ENCODE measurements at regions not wholly inside any gene's neighbourhood (a gene's known extent, or its start where the extent isn't known, plus 50 kb on each side); places are given as distances from the start of the nearest gene placed in this dataset.

GRCh38 chr6:7052443-7053011 lies 55.2 kb upstream of the RREB1 start:
- TF ChIP-seq CREB1 (IDR thresholded peaks at IDR 0.05; ENCODE audit: low read depth) (no peak), YY1 (IDR thresholded peaks at IDR 0.05; ENCODE audit: low read depth) (no peak), RAD21 (IDR thresholded peaks at IDR 0.05; ENCODE audit: low read depth) (peak; percentile 3; the same call in 1 of the 2 replicates), MAX (IDR thresholded peaks at IDR 0.05) (peak; percentile 37), USF1 (IDR thresholded peaks at IDR 0.05) (no peak), TEAD4 (IDR thresholded peaks at IDR 0.05) (peak; percentile 52), TCF12 (IDR thresholded peaks at IDR 0.05; ENCODE audit: low read depth) (peak; percentile 41), EP300 (IDR thresholded peaks at IDR 0.05; ENCODE audit: borderline replicate concordance) (no peak), FOXM1 (IDR thresholded peaks at IDR 0.05; ENCODE audit: borderline replicate concordance, low read depth) (no peak), NFIC (IDR thresholded peaks at IDR 0.05) (no peak; the same call in 1 of the 2 replicates), ZBTB7A (IDR thresholded peaks at IDR 0.05; ENCODE audit: low read depth) (no peak; the same call in 1 of the 2 replicates), CEBPB (IDR thresholded peaks at IDR 0.05) (no peak), EGR1 (IDR thresholded peaks at IDR 0.05) (peak; percentile 70), TAF1 (IDR thresholded peaks at IDR 0.05; ENCODE audit: low read depth) (peak; percentile 37; the same call in 1 of the 2 replicates), REST (IDR thresholded peaks at IDR 0.05; ENCODE audit: low read depth) (no peak)

DNA sequence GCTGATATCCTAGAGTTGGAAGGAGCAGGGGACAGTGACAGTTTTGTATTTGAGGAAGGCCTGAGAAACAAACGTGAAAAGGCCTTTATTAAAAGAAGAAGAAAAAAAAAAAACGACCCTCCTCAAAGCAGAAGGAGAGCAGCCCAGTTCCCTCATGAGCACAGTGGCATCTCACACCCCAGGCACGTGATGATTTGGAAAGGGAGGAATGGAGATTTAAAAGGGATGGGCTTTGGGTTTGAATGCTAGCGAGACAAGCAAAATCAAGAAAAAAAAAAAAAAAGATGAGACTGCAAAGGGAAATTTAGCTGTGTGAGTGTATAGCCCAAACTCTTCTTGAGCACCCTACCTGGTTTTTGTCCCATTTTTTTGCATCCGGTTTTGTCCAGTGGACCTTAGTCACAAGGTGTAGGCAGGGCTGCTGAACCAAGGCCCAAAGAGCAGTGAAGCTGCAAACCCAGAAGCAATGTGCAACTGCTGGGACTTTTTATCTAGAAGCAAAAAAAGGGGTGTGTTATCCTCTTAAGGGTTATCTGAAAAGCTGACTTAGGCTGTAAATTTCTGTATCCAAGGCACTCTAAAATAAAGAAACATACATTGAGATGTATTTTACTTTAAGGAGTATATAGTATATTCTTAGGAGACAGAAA lies 54.5 kb upstream of the RREB1 start:
- no peak for TF ChIP-seq TEAD4 (IDR thresholded peaks at IDR 0.05)
- TF ChIP-seq YY1 (IDR thresholded peaks at IDR 0.05; ENCODE audit: low read depth): no peak
- TF ChIP-seq CREB1 (IDR thresholded peaks at IDR 0.05; ENCODE audit: low read depth): no peak
- TF ChIP-seq EGR1 (IDR thresholded peaks at IDR 0.05): no peak
- no peak for TF ChIP-seq TAF1 (IDR thresholded peaks at IDR 0.05; ENCODE audit: low read depth)
- no peak for TF ChIP-seq USF1 (IDR thresholded peaks at IDR 0.05)
- no peak for TF ChIP-seq FOXM1 (IDR thresholded peaks at IDR 0.05; ENCODE audit: borderline replicate concordance, low read depth)
- no peak for TF ChIP-seq CEBPB (IDR thresholded peaks at IDR 0.05)
- no peak for TF ChIP-seq RAD21 (IDR thresholded peaks at IDR 0.05; ENCODE audit: low read depth)
- no peak for TF ChIP-seq TCF12 (IDR thresholded peaks at IDR 0.05; ENCODE audit: low read depth)
- TF ChIP-seq EP300 (IDR thresholded peaks at IDR 0.05; ENCODE audit: borderline replicate concordance): no peak

Measured in Ishikawa (cell line).